HUDEP-2 (cell line): ENCODE measurements at regions not wholly inside any gene's neighbourhood (a gene's known extent, or its start where the extent isn't known, plus 50 kb on each side); places are given as distances from the start of the nearest gene placed in this dataset.
"Not testable (repeated sequence)": the region's sequence is repeated elsewhere in the genome, so short reads cannot be mapped to it uniquely, and the experiment has no call there.

Experiments
- DNase-seq, 76 experiments: peaks; one replicate each; lab custom pipeline; 2025; ENCODE audit not compliant: unreplicated experiment in 76 of 76; lab: John Stamatoyannopoulos, UW

- DNase-seq = no peak
These were observed 77.7 kb downstream of the C9orf152 start for GRCh38 chr9:110130211-110130610.

GRCh38 chr9:110130791-110131416 lies 77.1 kb downstream of the C9orf152 start:
- DNase-seq = no peak

GRCh38 chr9:110131499-110131898 lies 76.5 kb downstream of the C9orf152 start:
- no peak for DNase-seq

- not testable (repeated sequence) for DNase-seq
These were observed 75.4 kb downstream of the C9orf152 start for GRCh38 chr9:110132531-110132930.

- no peak for DNase-seq
These were observed 74.9 kb downstream of the C9orf152 start for GRCh38 chr9:110133059-110133458.

GRCh38 chr9:110133608-110134210 lies 74.2 kb downstream of the C9orf152 start:
- no peak for DNase-seq

GRCh38 chr9:110135846-110136245 lies 72.1 kb downstream of the C9orf152 start:
- DNase-seq = no peak

- DNase-seq = no peak
These were observed 71.2 kb downstream of the C9orf152 start for GRCh38 chr9:110136802-110137201.

GRCh38 chr9:110140276-110140675 lies 67.7 kb downstream of the C9orf152 start:
- DNase-seq = no peak

GRCh38 chr9:110141227-110141793 lies 66.6 kb downstream of the C9orf152 start:
- DNase-seq = no peak

GRCh38 chr9:110142253-110142652 lies 65.7 kb downstream of the C9orf152 start:
- DNase-seq = no peak

- DNase-seq = peak in 7 of 76 experiments; percentile 3 to 26 (median 9)
These were observed 65.0 kb downstream of the C9orf152 start for GRCh38 chr9:110142868-110143481.

GRCh38 chr9:110143485-110143884 lies 64.5 kb downstream of the C9orf152 start:
- no peak for DNase-seq

GRCh38 chr9:110143950-110144545 lies 63.9 kb downstream of the C9orf152 start:
- peak in 26 of 76 experiments; percentile 4 to 61 (median 21) for DNase-seq

GRCh38 chr9:110146373-110146772 lies 61.6 kb downstream of the C9orf152 start:
- DNase-seq = no peak

- no peak for DNase-seq
These were observed 59.6 kb downstream of the C9orf152 start for GRCh38 chr9:110148384-110148783.

- DNase-seq = no peak
These were observed 59.1 kb downstream of the C9orf152 start for GRCh38 chr9:110148891-110149290.
